ENCODE measurements at regions not wholly inside any gene's neighbourhood (a gene's known extent, or its start where the extent isn't known, plus 50 kb on each side); places are given as distances from the start of the nearest gene placed in this dataset.

GRCh38 chr5:8912106-8912505 lies 633.8 kb downstream of the SEMA5A start:
- DNase-seq (ENCODE audit: low spot score), result no peak

- DNase-seq (ENCODE audit: low spot score), result no peak
These were observed 632.4 kb downstream of the SEMA5A start for GRCh38 chr5:8913522-8913921.

GRCh38 chr5:8919096-8919495 lies 626.8 kb downstream of the SEMA5A start:
- no peak for DNase-seq (ENCODE audit: low spot score)

GRCh38 chr5:8923526-8923925 lies 622.3 kb downstream of the SEMA5A start:
- DNase-seq (ENCODE audit: low spot score), result no peak

GRCh38 chr5:8924054-8924793 lies 621.7 kb downstream of the SEMA5A start:
- DNase-seq (ENCODE audit: low spot score), result no peak

- no peak for DNase-seq (ENCODE audit: low spot score)
These were observed 615.9 kb downstream of the SEMA5A start for GRCh38 chr5:8930021-8930420.

- DNase-seq (ENCODE audit: low spot score), result no peak
These were observed 611.4 kb downstream of the SEMA5A start for GRCh38 chr5:8934455-8934854.

- DNase-seq (ENCODE audit: low spot score), result no peak
These were observed 604.9 kb downstream of the SEMA5A start for GRCh38 chr5:8940934-8941333.

GRCh38 chr5:8943301-8943700 lies 602.6 kb downstream of the SEMA5A start:
- no peak for DNase-seq (ENCODE audit: low spot score)

- no peak for DNase-seq (ENCODE audit: low spot score)
These were observed 601.9 kb downstream of the SEMA5A start for GRCh38 chr5:8944005-8944404.

- DNase-seq (ENCODE audit: low spot score), result no peak
These were observed 599.9 kb downstream of the SEMA5A start for GRCh38 chr5:8945972-8946371.

GRCh38 chr5:8949908-8950307 lies 596.0 kb downstream of the SEMA5A start:
- no peak for DNase-seq (ENCODE audit: low spot score)

GRCh38 chr5:8952147-8952546 lies 593.7 kb downstream of the SEMA5A start:
- DNase-seq (ENCODE audit: low spot score), result no peak

GRCh38 chr5:8953016-8953415 lies 592.9 kb downstream of the SEMA5A start:
- no peak for DNase-seq (ENCODE audit: low spot score)

- no peak for DNase-seq (ENCODE audit: low spot score)
These were observed 591.9 kb downstream of the SEMA5A start for GRCh38 chr5:8953911-8954438.

GRCh38 chr5:8954801-8955200 lies 591.1 kb downstream of the SEMA5A start:
- DNase-seq (ENCODE audit: low spot score), result no peak

GRCh38 chr5:8956659-8957058 lies 589.2 kb downstream of the SEMA5A start:
- no peak for DNase-seq (ENCODE audit: low spot score)

GRCh38 chr5:8958602-8959001 lies 587.3 kb downstream of the SEMA5A start:
- no peak for DNase-seq (ENCODE audit: low spot score)

GRCh38 chr5:8961219-8961618 lies 584.7 kb downstream of the SEMA5A start:
- no peak for DNase-seq (ENCODE audit: low spot score)

- no peak for DNase-seq (ENCODE audit: low spot score)
These were observed 583.9 kb downstream of the SEMA5A start for GRCh38 chr5:8961956-8962355.

GRCh38 chr5:8981016-8981415 lies 564.9 kb downstream of the SEMA5A start:
- no peak for DNase-seq (ENCODE audit: low spot score)

GRCh38 chr5:8981496-8981895 lies 564.4 kb downstream of the SEMA5A start:
- no peak for DNase-seq (ENCODE audit: low spot score)

GRCh38 chr5:8984386-8984785 lies 561.5 kb downstream of the SEMA5A start:
- no peak for DNase-seq (ENCODE audit: low spot score)

Data from kidney capillary endothelial cell (primary cell).